ENCODE measurements at regions not wholly inside any gene's neighbourhood (a gene's known extent, or its start where the extent isn't known, plus 50 kb on each side); places are given as distances from the start of the nearest gene placed in this dataset.

DNA sequence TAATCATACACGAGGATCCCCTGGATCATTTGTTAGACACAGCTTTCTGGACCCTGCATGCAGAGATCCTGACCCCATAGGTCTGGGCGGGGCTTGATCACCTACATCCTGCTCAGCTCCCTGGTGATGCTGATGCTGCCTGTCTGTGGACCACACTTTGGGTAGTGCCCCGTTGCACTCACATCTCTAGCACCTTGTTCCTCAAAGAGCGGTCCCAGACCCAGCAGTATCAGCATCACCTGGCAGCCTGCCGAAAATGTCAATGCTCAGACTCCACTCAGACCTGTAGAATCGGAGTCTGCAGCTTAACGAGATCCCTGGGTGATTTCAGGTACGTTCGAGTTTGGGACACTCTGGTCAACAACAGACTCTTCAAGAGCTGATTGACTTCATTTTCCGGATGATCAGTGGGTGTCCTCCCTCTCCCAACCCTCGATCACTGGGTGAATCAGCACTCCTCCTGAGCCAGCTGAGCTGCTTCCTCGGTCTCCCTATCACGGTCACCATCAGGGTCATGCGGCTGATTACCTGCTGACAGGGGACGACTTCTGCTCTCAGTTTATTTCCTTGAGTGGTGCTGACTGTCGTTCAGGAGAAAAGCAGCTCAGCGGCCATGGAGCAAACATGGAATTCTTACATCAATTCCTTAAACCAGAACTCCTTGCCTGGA is 150.6 kb upstream of the RAB12 start:
- DNase-seq (ENCODE audit: low read depth): no peak

DNA sequence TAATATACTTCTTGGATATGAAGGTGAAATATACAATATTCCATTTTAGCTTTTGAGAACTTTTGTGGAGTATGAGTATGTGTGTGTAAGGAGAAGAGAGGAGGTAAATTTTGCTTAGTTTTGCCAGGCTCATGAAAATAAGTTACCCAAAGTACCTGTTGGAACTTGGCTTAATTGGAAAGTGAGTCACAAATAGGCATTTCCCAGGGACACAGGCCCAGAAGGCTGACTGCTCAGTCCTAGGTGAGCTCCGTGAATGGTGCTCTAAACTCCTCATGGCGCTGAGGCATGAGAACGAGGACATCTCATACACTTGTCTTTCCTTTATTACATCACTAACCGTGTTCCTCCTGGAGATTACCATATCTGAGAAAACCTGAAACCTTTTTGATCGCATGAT is 148.5 kb upstream of the RAB12 start:
- no peak for DNase-seq (ENCODE audit: low read depth)

- DNase-seq (ENCODE audit: low read depth): no peak
Observed at GRCh38 chr18:8461544-8461943, 147.7 kb upstream of the RAB12 start.

DNA sequence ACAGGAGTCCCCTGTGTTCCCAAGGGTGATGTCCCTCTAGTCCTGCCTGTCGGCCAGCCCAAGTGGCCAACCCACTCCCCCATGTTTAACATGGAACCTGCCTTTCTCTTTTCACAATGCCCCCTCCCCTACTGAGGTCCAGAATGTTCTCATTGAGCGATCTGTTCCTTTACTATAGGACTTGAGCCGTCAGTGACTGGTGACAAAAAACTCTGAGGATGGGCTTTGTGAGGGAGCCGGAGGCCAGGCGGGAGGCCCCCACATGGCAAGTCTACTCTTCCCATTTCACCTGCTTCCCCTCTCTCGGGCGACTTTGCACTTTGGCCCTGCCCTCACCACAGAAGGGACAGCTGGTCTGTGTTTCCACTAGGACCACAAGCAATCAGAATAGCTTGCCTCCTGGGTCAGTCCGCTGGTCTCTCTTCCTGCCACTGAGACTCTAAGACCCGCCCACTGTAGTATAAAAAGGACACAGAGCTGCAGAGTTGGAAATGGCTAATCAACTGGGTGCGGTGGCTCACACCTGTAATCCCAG is 146.5 kb upstream of the RAB12 start:
- DNase-seq (ENCODE audit: low read depth): no peak

DNA sequence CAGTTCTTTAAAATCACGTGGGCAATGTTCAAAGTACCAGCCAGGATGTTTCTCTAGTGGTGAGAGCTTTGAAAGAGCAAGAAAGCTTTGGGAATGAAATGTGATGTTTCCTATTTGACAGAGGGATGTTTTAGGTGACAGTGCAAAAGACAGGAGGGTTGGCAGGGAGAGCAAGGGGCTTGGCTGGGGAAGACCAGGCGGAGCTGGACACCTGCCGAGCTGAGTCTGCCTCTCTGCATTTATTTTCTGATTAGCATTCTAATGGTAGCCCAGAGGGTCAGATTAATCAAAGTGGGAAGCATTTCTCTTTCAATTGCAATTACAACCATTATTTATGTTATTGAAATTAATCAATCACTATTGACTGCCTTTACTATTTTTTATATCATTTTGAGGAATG is 145.4 kb upstream of the RAB12 start:
- DNase-seq (ENCODE audit: low read depth): no peak

GRCh38 chr18:8468191-8468590 is 141.0 kb upstream of the RAB12 start:
- no peak for DNase-seq (ENCODE audit: low read depth)

DNA sequence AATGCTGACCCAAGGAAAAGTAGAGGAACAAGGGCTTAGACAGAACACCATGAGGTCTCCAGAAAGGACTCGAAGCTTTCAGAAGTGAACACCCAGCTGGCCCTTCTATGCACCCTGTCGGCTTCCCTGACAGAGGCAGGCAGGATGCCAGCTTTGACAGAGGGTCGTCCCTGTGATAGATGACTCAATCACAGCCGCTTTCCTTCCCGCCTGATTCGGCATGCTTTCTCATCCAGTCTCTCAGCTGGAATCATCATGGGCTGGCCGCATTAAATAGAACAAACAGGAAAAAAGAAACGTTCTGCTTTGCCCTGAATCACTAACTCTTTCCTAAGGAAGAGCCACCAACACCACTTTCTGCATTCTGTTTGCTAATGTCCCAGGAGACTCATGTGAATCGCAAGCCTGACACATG is 140.3 kb upstream of the RAB12 start:
- no peak for DNase-seq (ENCODE audit: low read depth)

- DNase-seq (ENCODE audit: low read depth): no peak
Observed at GRCh38 chr18:8469544-8470130, 139.6 kb upstream of the RAB12 start.

DNA sequence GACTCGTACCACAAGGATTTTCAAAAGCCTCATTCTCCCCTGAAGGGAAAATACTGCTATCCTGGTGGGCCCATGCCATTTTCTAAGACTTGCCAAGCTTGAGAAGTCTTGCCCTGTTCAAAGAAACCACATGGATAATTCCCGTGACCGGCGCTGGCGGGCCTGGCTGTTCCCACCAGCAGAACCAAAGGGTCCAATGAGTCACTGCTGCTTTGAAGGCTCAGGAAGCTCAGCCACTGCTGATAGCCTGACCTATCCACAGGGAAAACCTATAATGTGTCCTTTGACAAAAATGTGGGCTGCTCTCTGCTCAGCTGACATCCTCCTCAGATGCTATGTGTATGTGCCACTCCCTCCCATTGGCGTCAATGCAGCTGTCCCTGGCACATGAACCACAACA is 137.9 kb upstream of the RAB12 start:
- DNase-seq (ENCODE audit: low read depth): no peak

DNA sequence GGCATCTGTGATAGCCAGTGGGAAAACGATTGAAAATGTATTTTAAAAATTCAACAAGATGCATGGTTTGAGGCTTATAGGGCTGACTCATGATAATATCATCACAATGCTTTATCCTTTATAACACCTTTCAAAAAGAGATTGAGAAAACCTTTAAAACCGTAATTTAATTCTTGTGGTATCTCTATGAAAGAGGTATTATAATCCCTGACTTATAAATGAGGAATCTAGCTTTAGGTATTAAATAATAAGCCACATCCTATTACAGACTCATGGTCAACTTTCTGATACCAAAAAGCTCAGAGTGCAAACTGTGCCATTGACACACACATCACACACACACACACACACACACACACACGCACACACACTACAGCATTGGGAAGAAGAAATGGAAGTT is 134.6 kb upstream of the RAB12 start:
- DNase-seq (ENCODE audit: low read depth): no peak

DNA sequence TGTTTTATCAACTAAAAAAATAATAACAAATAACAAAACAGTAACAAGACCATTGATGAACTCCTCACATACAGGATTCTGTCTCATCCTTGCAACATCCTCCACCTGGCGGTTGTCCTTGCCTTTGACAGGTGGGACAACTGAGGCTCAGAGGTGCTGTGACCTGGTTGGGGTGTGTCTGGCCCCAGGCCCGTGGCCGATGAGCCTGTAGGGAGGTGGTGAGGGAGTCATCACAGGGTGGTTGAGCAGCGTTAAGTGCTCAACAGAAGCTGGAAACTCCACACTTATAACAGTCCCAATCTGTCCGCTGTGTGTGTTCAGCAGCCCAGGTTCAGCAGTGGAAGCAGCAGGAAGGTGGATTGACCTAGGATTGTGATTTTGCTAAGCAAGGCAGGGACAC is 131.6 kb upstream of the RAB12 start:
- no peak for DNase-seq (ENCODE audit: low read depth)

GRCh38 chr18:8478166-8478967 is 130.9 kb upstream of the RAB12 start:
- peak; percentile 26 for DNase-seq (ENCODE audit: low read depth)

DNA sequence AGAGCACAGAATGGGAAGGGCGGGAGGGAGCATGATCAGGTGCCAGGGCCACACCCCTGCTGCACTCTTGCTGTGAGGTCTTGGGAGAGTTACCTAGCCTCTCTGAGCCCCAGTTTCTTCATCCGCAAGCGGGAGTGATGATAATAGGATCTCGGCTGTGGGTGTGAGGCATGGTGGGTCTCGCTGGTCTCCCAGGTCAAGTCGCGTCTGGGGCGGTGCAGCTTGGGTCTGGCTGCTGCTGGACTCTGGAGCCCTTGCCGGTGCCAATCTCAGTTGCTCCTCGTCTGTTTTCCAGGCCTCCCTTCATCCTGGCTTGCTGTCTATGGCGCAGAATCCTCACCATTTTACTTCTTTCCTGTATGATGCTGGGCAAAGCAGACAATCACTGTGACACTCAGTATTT is 130.3 kb upstream of the RAB12 start:
- DNase-seq (ENCODE audit: low read depth): no peak

DNA sequence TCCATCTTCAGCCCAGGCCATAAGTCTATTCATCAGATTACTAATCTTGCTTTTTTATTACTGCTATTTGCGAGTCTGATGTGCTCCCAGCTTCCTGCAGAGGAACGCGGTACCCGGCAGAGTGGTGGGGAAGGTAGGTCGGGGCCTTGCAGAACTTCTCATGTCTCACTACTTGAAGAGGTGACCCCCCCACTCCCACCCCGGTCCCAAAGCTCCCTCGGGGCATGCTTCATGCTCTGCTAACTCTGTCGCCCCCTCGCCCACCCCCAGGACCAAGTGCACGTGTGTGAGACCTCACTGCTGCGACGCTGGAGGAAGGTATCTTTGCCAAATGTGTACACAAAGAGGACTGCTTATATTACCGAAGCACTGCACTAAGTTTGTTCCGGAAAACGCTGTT is 129.4 kb upstream of the RAB12 start:
- no peak for DNase-seq (ENCODE audit: low read depth)

DNA sequence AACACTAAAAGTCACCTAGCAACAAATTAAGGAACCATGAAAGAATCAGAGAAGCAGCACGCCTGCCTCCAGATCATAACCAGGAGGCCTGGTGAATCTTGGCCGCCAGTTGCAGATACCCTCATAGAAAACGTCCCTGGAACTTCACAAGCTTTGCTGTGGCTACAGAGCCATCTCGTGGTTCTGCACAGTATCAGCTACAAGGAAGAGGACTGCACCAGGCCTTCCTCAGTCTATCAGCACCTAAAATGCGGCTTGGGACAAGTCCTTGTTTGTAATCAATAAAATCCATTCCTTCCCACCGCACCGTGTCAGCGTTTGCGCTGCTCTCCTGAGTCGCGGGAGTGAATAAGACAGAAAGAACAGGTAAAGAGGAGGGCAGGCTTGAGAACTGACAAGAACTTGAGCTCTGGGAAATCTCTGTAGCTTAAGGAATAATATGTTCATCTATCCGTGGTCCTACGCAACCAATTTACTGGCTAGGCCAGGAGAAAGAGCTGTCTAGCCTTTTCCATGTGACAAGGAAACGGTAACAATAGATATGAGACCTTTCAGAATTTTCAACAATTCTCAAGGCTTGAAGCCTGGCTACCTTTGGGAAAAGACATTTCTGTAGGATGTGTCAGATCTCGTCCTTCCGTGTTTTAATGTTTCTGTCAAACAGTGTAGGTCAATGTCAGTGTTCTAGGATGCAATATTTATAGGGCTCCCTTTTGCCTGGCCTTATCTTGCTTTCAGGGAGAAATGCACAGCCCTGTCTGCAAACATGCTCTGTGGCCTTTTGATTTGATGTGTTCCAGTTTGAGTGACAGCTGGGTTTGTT is 128.5 kb upstream of the RAB12 start:
- DNase-seq (ENCODE audit: low read depth): peak; percentile 26

GRCh38 chr18:8484951-8485350 is 124.3 kb upstream of the RAB12 start:
- no peak for DNase-seq (ENCODE audit: low read depth)

- DNase-seq (ENCODE audit: low read depth): no peak
Observed at GRCh38 chr18:8489761-8490160, 119.5 kb upstream of the RAB12 start.

DNA sequence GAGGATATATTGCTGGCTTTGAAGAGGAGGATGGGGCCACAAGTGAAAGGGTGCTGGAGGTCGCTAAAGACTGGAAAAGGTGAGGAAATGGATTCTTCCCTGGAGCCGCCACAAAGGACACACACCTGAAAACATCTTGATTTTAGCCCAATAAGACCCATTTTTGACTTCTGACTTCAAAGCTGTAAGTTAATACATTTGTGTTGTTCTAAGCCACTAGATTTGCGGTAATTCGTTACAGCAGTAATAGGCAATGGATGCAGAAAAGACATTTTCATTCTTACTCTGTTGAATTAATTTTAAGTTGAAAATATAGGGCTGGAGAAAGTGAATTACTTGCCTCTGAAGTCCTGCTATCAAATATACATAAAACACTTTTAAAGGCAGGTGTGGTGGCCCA is 117.7 kb upstream of the RAB12 start:
- no peak for DNase-seq (ENCODE audit: low read depth)

DNA sequence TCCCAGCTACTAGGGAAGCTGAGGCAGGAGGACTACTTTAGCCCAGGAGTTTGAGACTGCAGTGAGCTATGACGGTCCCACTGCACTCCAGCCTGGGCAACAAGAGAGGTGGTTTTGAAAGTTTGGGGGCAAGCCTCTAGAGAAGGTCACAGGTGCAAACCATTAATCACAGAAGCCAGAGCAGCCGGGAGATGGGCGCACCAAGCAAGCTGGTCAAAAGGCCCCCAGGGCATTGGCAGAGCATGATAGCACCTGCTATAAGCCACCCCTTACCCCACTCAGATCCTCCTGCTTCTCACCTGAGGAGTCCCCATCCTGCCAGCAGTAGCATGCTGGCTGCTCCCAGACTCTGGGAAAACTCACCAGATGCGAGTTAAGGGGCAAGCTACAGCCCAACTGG is 116.1 kb upstream of the RAB12 start:
- no peak for DNase-seq (ENCODE audit: low read depth)

GRCh38 chr18:8496186-8496585 is 113.1 kb upstream of the RAB12 start:
- DNase-seq (ENCODE audit: low read depth): no peak

GRCh38 chr18:8498905-8499304 is 110.3 kb upstream of the RAB12 start:
- DNase-seq (ENCODE audit: low read depth): no peak

Data from HS-27A (cell line).